Immature natural killer cell (primary cell): ENCODE measurements at regions not wholly inside any gene's neighbourhood (a gene's known extent, or its start where the extent isn't known, plus 50 kb on each side); places are given as distances from the start of the nearest gene placed in this dataset.

ENCODE experiments used
- DNase-seq, 3 donors: peaks; one replicate each; pipeline ENCODE4 v3.0.0; 2022; ENCODE audit warnings: mixed read lengths in 1 of 3
- H3K27ac Mint-ChIP-seq, 6 donors: one replicate each; pipeline ENCODE4 v1.8.0; 2020; ENCODE audit warnings: mixed read lengths in 6 of 6, mild to moderate bottlenecking in 5 of 6, inconsistent platforms in 4 of 6, moderate library complexity in 3 of 6
- H3K27me3 Mint-ChIP-seq, 3 donors: one replicate each; pipeline ENCODE4 v1.8.0; 2020 to 2021; ENCODE audit warnings: low read depth in 3 of 3, mild to moderate bottlenecking in 3 of 3, mixed read lengths in 3 of 3, moderate library complexity in 3 of 3, inconsistent platforms in 1 of 3
- H3K36me3 Mint-ChIP-seq, 3 donors: one replicate each; pipeline ENCODE4 v1.8.0; 2020; ENCODE audit warnings: mixed read lengths in 3 of 3, inconsistent platforms in 2 of 3, mild to moderate bottlenecking in 2 of 3
- H3K4me1 Mint-ChIP-seq, 2 donors: one replicate each; pipeline ENCODE4 v1.8.0; 2020; ENCODE audit warnings: inconsistent platforms in 2 of 2, mild to moderate bottlenecking in 2 of 2, mixed read lengths in 2 of 2, moderate library complexity in 1 of 2
- H3K4me3 Mint-ChIP-seq, 5 donors: one replicate each; pipeline ENCODE4 v1.8.0; 2020; ENCODE audit warnings: mild to moderate bottlenecking in 5 of 5, mixed read lengths in 5 of 5, inconsistent platforms in 3 of 5, moderate library complexity in 3 of 5
- H3K9me3 Mint-ChIP-seq, 6 donors: one replicate each; pipeline ENCODE4 v1.8.0; 2020; ENCODE audit warnings: mild to moderate bottlenecking in 6 of 6, mixed read lengths in 6 of 6, inconsistent platforms in 4 of 6, moderate library complexity in 3 of 6

DNA sequence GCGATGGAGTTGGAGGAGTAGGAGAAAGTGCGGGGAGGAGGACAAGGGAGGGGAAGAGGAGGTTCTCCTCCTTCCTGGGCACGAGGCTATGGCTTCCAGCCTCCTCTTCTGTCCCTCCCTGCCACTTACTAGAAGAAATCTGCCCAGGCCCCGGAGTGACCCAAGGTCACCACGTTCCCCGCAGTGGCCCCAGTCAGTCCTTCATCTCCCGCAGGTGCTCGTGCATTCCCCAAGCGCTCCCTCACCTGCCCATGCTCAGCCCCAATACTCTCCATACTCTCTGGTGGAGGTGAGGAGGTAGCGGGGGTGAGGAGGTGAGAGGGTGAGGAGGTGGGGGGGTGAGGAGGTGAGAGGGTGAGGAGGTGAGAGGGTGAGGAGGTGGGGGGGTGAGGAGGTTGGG lies 85.4 kb downstream of the CCDC185 start:
- Mint-ChIP-seq H3K9me3 (peaks cover 0 to 2% (median 0%) of the 10 kb centered on the region in 6 donors), H3K4me3 (no peak overlapping the region), H3K27ac (no peak overlapping the region), H3K4me1 (peaks cover 0 to 18% of the 10 kb centered on the region in 2 donors), H3K27me3 (peaks cover 5 to 11% (median 9%) of the 10 kb centered on the region in 3 donors), H3K36me3 (no peaks in the 10 kb centered on the region)
- DNase-seq: no peak

DNA sequence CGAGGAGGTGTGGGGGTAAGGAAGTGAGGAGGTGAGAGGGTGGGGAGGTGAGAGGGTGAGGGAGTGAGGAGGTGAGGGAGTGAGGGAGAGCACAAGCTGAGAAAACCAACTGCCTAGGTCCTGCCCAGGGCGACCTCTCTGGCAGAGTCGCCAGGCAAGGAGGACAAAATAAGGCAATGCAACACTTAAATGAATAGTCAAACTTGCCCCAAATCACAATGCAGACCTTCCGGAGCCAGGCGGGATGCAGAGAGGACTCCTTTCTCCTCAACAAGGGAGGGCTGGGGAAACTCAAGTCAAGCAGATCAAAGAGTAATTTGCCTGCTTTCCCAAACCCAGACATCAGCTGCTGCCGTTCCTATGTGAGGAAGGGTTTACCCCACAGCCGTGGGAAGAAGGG lies 86.0 kb downstream of the CCDC185 start:
- Mint-ChIP-seq H3K9me3 (peaks cover 0 to 2% (median 0%) of the 10 kb centered on the region in 6 donors), H3K27me3 (peaks cover 3 to 9% (median 8%) of the 10 kb centered on the region in 3 donors), H3K4me3 (no peak overlapping the region), H3K27ac (peak overlapping the region in 3 of 6 donors; percentile 14 to 41 (median 38)), H3K4me1 (peaks cover 0 to 18% of the 10 kb centered on the region in 2 donors), H3K36me3 (no peaks in the 10 kb centered on the region)
- no peak for DNase-seq

DNA sequence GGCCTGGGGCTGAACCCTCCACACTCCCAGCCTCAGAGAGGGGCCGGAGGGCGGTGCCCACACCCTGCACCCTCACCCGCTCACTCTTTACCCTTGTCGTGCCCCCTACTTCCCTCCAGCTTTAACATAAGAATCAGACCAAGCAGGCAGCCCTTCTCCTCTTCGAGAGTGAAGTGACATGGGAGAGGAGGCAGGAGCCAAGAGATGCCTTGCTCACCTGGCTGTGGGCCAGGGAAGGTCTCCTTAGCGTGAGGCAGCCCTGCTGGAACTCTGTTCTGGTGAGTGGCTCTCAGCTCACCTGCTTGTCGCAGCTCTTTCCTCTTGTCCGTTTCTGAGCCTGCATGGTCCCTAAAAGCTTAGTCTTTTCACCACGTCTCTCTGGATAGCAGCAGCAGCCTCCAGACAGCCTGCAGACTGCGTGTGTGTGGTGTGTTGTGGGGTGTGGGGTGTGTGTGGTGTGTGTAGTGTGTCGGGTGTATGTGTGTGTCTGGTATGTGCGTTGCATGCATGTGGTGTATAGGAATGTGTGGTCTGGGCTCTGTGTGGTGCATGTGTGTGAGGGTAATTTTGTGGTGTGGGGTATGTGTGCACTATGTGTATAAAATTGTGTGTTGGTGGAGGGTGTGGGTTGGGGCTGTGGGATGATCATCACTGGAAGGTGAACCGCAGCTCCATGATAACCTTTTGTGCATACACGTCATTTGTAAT lies 86.7 kb downstream of the CCDC185 start:
- H3K4me3 Mint-ChIP-seq: peak overlapping the region in 2 of 5 donors; percentile 5 to 19
- DNase-seq: no peak
- peaks cover 0 to 18% of the 10 kb centered on the region in 2 donors for H3K4me1 Mint-ChIP-seq
- H3K27me3 Mint-ChIP-seq: peaks cover 6 to 9% (median 8%) of the 10 kb centered on the region in 3 donors
- peaks cover 0 to 2% (median 0%) of the 10 kb centered on the region in 6 donors for H3K9me3 Mint-ChIP-seq
- H3K27ac Mint-ChIP-seq: peak overlapping the region in 2 of 6 donors; percentile 12 to 14
- no peaks in the 10 kb centered on the region for H3K36me3 Mint-ChIP-seq

- Mint-ChIP-seq H3K9me3 (peaks cover 0 to 2% (median 0%) of the 10 kb centered on the region in 6 donors), H3K27ac (peak overlapping the region in 4 of 6 donors; percentile 46 to 88 (median 80)), H3K4me3 (peak overlapping the region in 4 of 5 donors; percentile 8 to 90 (median 76)), H3K36me3 (no peaks in the 10 kb centered on the region), H3K27me3 (peaks cover 4 to 6% (median 4%) of the 10 kb centered on the region in 3 donors), H3K4me1 (peaks cover 0 to 18% of the 10 kb centered on the region in 2 donors)
- no peak for DNase-seq
Measured at GRCh38 chr1:223482132-223482531, 88.9 kb downstream of the CCDC185 start.

DNA sequence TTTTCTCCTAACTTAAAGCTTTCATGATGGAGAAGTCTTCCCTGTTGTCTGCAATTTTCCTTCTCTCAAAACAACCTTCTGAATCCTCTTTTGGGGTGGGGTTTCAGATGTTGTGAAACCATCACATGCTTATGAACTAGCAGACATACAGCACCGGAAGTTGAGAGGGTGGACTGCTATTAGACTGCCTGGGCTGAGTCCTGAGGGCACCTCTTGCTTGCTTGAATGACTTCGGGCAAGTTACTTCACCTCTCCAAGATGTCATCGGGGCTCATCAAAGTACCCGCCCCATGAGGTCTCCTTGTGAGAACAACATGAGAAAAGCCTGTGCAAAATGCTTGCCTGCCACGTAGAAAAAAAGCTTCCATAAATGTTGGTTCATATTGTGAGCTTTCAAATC lies 89.6 kb downstream of the CCDC185 start:
- Mint-ChIP-seq H3K4me1 (peaks cover 0 to 18% of the 10 kb centered on the region in 2 donors), H3K4me3 (peak overlapping the region in 4 of 5 donors; percentile 30 to 90 (median 76)), H3K27me3 (peaks cover 1 to 8% (median 4%) of the 10 kb centered on the region in 3 donors), H3K27ac (peak overlapping the region in 5 of 6 donors; percentile 79 to 89 (median 87)), H3K36me3 (no peaks in the 10 kb centered on the region), H3K9me3 (peaks cover 0 to 1% (median 0%) of the 10 kb centered on the region in 6 donors)
- DNase-seq: peak in 2 of 3 donors; percentile 19 to 38

GRCh38 chr1:223483511-223483910 lies 90.3 kb downstream of the CCDC185 start:
- Mint-ChIP-seq H3K4me3 (no peak overlapping the region), H3K27ac (peak overlapping the region in 1 of 6 donors; percentile 89), H3K27me3 (peaks cover 0 to 5% (median 4%) of the 10 kb centered on the region in 3 donors), H3K36me3 (no peaks in the 10 kb centered on the region), H3K9me3 (no peaks in the 10 kb centered on the region), H3K4me1 (peaks cover 0 to 15% of the 10 kb centered on the region in 2 donors)
- no peak for DNase-seq

GRCh38 chr1:223486366-223486765 lies 93.2 kb downstream of the CCDC185 start:
- Mint-ChIP-seq H3K9me3 (no peaks in the 10 kb centered on the region), H3K27me3 (peaks cover 2 to 5% (median 4%) of the 10 kb centered on the region in 3 donors), H3K4me3 (no peak overlapping the region), H3K27ac (no peak overlapping the region), H3K36me3 (no peaks in the 10 kb centered on the region), H3K4me1 (peaks cover 0 to 7% of the 10 kb centered on the region in 2 donors)
- DNase-seq: no peak

DNA sequence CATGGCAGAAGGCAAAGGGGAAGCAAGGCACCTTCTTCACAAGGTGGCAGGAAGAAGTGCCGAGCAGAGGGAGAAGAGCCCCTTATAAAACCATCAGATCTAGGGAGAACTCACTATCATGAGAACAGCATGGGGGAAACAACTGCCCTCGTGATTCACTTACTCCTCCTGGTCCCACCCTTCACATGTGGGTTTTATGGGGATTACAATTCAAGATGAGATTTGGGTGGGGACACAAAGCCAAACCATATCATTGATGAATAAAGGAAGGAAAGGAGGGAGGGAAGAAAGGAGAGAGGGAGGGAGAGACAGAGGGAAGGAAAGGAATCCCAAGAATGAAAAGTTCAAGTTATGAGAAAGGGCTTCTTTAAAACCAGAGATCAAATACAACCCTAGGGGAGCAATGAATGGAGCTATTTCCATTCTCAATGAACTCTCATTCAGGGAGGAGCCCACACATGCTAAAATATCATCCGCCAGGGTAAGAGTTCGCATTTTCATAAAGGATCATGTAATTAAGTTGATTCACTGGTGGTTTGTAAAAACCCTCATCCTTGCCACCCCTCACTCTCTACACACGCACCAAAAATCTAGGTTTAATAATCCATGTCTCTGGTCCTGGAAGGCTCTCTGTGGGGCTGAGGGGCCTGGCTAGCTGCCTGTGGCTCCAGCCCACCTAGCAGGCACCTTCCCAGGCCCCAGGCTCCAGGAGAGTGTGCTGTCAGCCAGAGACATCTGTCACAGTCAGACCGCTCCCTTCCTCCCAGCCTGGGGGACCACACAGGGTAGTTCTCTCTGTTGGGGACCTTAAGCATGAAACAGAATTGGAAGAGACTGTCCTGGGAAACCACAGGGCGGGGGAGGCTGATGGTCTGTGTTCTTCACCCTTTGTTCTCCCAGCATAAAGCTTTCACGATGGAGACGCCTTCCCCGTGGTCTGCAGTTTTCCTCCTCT lies 94.0 kb downstream of the CCDC185 start:
- no peak for DNase-seq
- Mint-ChIP-seq H3K9me3 (no peaks in the 10 kb centered on the region), H3K36me3 (no peaks in the 10 kb centered on the region), H3K4me1 (peaks cover 0 to 5% of the 10 kb centered on the region in 2 donors), H3K27ac (no peak overlapping the region), H3K27me3 (peaks cover 2 to 5% (median 4%) of the 10 kb centered on the region in 3 donors), H3K4me3 (no peak overlapping the region)

DNA sequence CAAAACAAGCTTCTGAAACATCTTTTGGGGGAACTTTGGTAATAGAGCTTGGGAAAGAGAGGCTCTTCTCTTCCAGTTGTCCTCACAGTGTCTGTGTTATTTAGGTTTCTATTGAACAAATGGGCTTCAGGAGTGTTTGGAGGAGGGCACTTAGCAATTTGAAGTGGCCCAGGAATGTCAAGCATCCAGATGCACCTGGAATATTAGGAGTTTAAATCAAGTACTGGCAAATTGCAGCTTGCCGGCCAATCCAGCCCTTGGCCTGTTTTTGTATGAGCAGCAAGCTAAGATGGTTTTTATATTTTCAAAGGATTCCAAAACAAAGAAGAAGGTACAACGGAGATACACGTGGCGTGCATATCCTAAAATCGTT lies 94.7 kb downstream of the CCDC185 start:
- Mint-ChIP-seq H3K4me3 (no peak overlapping the region), H3K27me3 (peaks cover 2 to 5% (median 4%) of the 10 kb centered on the region in 3 donors), H3K27ac (no peak overlapping the region), H3K36me3 (no peaks in the 10 kb centered on the region), H3K4me1 (peaks cover 0 to under 1% of the 10 kb centered on the region in 2 donors), H3K9me3 (no peaks in the 10 kb centered on the region)
- no peak for DNase-seq

DNA sequence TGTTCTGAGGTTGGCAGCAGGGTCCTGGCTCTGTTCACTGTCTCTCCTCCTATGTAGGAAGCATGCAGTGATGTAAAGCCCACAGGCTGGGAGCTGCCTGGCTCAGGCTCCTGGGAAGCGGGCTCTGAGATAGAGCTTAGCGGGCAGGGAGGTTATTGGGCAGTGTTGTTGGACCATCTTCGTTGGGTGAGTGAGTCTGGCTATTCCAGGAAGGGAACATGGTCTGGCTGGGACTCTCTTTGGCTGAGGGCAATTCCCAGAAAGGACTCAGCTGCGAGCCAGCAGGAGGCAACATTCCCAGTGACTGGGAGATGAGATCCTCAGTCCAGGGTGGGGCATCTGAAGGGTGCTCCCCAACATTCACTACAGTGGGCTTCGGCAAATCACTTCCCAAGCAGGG lies 96.2 kb downstream of the CCDC185 start:
- DNase-seq: no peak
- Mint-ChIP-seq H3K27me3 (peaks cover 2 to 7% (median 4%) of the 10 kb centered on the region in 3 donors), H3K9me3 (no peaks in the 10 kb centered on the region), H3K4me1 (no peaks in the 10 kb centered on the region), H3K27ac (no peak overlapping the region), H3K36me3 (no peaks in the 10 kb centered on the region), H3K4me3 (no peak overlapping the region)

DNA sequence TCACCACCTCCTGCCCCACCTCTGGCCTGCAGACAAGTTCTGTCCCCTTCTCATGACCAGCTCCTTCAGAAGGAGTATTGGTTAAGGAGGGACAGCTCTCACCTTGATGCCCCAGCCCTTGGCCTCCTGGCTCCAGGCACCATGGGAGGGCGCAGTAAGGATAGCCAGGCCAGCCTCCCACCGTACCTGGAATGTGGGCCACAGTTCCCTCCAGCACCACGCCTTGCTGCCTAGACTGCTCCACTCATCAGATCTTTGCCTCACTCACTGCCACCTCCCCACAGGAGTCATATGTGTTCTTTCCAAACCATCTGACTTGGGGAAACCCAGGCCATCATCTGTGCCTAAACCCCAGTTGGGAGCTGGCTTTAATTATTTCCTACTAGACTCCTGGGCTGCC lies 97.0 kb downstream of the CCDC185 start:
- Mint-ChIP-seq H3K27me3 (peaks cover 0 to 7% (median 2%) of the 10 kb centered on the region in 3 donors), H3K9me3 (no peaks in the 10 kb centered on the region), H3K4me3 (no peak overlapping the region), H3K4me1 (no peaks in the 10 kb centered on the region), H3K36me3 (no peaks in the 10 kb centered on the region), H3K27ac (no peak overlapping the region)
- no peak for DNase-seq
